Suprapubic skin (tissue), 4 donors: ENCODE measurements at regions not wholly inside any gene's neighbourhood (a gene's known extent, or its start where the extent isn't known, plus 50 kb on each side); places are given as distances from the start of the nearest gene placed in this dataset.

Source experiments
- DNase-seq, 2 donors: peaks; one replicate each; pipeline ENCODE4 v3.0.0-alpha.2; 2019; ENCODE audit warnings: low spot score in 2 of 2
- H3K27ac ChIP-seq: fragments of 200-600 bp; sonication (generic); one replicate; pipeline ENCODE4 v1.5.1; 2019
- H3K27me3 ChIP-seq: fragments of 200-600 bp; sonication (generic); one replicate; pipeline ENCODE4 v1.5.1; 2019
- H3K36me3 ChIP-seq: fragments of 200-600 bp; sonication (generic); one replicate; pipeline ENCODE4 v1.5.1; 2019
- H3K4me1 ChIP-seq: fragments of 200-600 bp; sonication (generic); one replicate; pipeline ENCODE4 v1.5.1; 2019
- H3K4me3 ChIP-seq: fragments of 200-600 bp; sonication (generic); one replicate; pipeline ENCODE4 v1.5.1; 2019; ENCODE audit warnings: mild to moderate bottlenecking
- H3K9me3 ChIP-seq: fragments of 200-600 bp; sonication (generic); one replicate; pipeline ENCODE4 v1.5.1; 2019
- CTCF ChIP-seq, 2 donors: fragments of 200-600 bp in 1 of 2; fragments of 450-650 bp in 1 of 2; sonication (generic) in 1 of 2; IDR thresholded peaks; one replicate each; pipeline ENCODE4 v1.5.1; 2016 to 2019; ENCODE audit warnings: antibody characterized with exemption in 2 of 2, mild to moderate bottlenecking in 1 of 2, moderate library complexity in 1 of 2
- EP300 ChIP-seq: sonication (generic); formaldehyde crosslinking; IDR thresholded peaks from one replicate; pipeline ENCODE4 v1.6.1; 2017; ENCODE audit warnings: antibody characterized with exemption
- POLR2A ChIP-seq, 2 donors: fragments of 450-650 bp; IDR thresholded peaks; one replicate each; pipeline ENCODE4 v1.6.1; 2017; ENCODE audit warnings: antibody characterized with exemption in 2 of 2, mild to moderate bottlenecking in 2 of 2, moderate library complexity in 2 of 2
- POLR2AphosphoS5 ChIP-seq, 3 donors: sonication (generic); formaldehyde crosslinking; IDR thresholded peaks; one replicate each; pipeline ENCODE4 v1.6.1; 2017; ENCODE audit warnings: antibody characterized with exemption in 3 of 3
- WGBS: methylation state at CpG from one replicate; pipeline ENCODE4 v1.1.5; 2018; 5-methylcytosine and 5-hydroxymethylcytosine counted together

- no peak for DNase-seq
- Histone ChIP-seq H3K27me3 (no peaks in the 10 kb centered on the region), H3K9me3 (no peaks in the 10 kb centered on the region), H3K4me1 (no peaks in the 10 kb centered on the region), H3K4me3 (no peak overlapping the region), H3K36me3 (peaks cover 6% of the 10 kb centered on the region), H3K27ac (no peak overlapping the region)
- TF ChIP-seq EP300, result no peak
- TF ChIP-seq CTCF (IDR thresholded peaks at IDR 0.05), result no peak
- TF ChIP-seq POLR2A (IDR thresholded peaks at IDR 0.05), result no peak
- no peak for TF ChIP-seq POLR2AphosphoS5 (IDR thresholded peaks at IDR 0.05)
- 88% methylated on average over 4 of the region's 4 CpGs for WGBS
These were observed 320.5 kb upstream of the UMPS start for GRCh38 chr3:124409650-124410275.

GRCh38 chr3:124410471-124410870 lies 319.8 kb upstream of the UMPS start:
- H3K4me1 ChIP-seq, result no peaks in the 10 kb centered on the region
- H3K27ac ChIP-seq, result no peak overlapping the region
- H3K9me3 ChIP-seq, result no peaks in the 10 kb centered on the region
- no peak for DNase-seq
- WGBS, result 83% methylated on average over 3 of the region's 3 CpGs
- H3K4me3 ChIP-seq, result no peak overlapping the region
- no peaks in the 10 kb centered on the region for H3K27me3 ChIP-seq
- TF ChIP-seq POLR2AphosphoS5 (IDR thresholded peaks at IDR 0.05) (no peak), CTCF (IDR thresholded peaks at IDR 0.05) (no peak), EP300 (no peak), POLR2A (IDR thresholded peaks at IDR 0.05) (no peak)
- H3K36me3 ChIP-seq, result peaks cover 6% of the 10 kb centered on the region

- no peaks in the 10 kb centered on the region for H3K9me3 ChIP-seq
These were observed 318.5 kb upstream of the UMPS start for GRCh38 chr3:124411728-124412127.

GRCh38 chr3:124412644-124413043 lies 317.6 kb upstream of the UMPS start:
- Histone ChIP-seq H3K4me1 (no peaks in the 10 kb centered on the region), H3K27ac (no peak overlapping the region), H3K36me3 (peaks cover 10% of the 10 kb centered on the region), H3K4me3 (no peak overlapping the region), H3K9me3 (no peaks in the 10 kb centered on the region), H3K27me3 (no peaks in the 10 kb centered on the region)
- DNase-seq, result no peak
- TF ChIP-seq POLR2AphosphoS5 (IDR thresholded peaks at IDR 0.05), result no peak
- no peak for TF ChIP-seq POLR2A (IDR thresholded peaks at IDR 0.05)
- TF ChIP-seq CTCF (IDR thresholded peaks at IDR 0.05), result no peak
- TF ChIP-seq EP300, result no peak

More at GRCh38 chr3:124411728-124412127, 318.5 kb upstream of the UMPS start:
- Histone ChIP-seq H3K36me3 (peaks cover 10% of the 10 kb centered on the region), H3K4me3 (no peak overlapping the region), H3K27ac (no peak overlapping the region), H3K4me1 (no peaks in the 10 kb centered on the region), H3K27me3 (no peaks in the 10 kb centered on the region)
- TF ChIP-seq EP300, result no peak
- no peak for TF ChIP-seq POLR2AphosphoS5 (IDR thresholded peaks at IDR 0.05)
- TF ChIP-seq CTCF (IDR thresholded peaks at IDR 0.05), result no peak
- no peak for TF ChIP-seq POLR2A (IDR thresholded peaks at IDR 0.05)
- DNase-seq, result no peak

GRCh38 chr3:124413393-124413792 lies 316.9 kb upstream of the UMPS start:
- H3K27me3 ChIP-seq, result no peaks in the 10 kb centered on the region
- TF ChIP-seq CTCF (IDR thresholded peaks at IDR 0.05), result no peak
- TF ChIP-seq POLR2A (IDR thresholded peaks at IDR 0.05), result no peak
- no peak for TF ChIP-seq POLR2AphosphoS5 (IDR thresholded peaks at IDR 0.05)
- TF ChIP-seq EP300, result no peak
- H3K4me1 ChIP-seq, result no peaks in the 10 kb centered on the region
- no peak overlapping the region for H3K4me3 ChIP-seq
- H3K36me3 ChIP-seq, result peaks cover 10% of the 10 kb centered on the region
- no peak overlapping the region for H3K27ac ChIP-seq
- H3K9me3 ChIP-seq, result no peaks in the 10 kb centered on the region
- WGBS, result 86% methylated on average over 9 of the region's 9 CpGs
- DNase-seq, result no peak
